Breast epithelium (tissue), 4 donors: ENCODE measurements at regions not wholly inside any gene's neighbourhood (a gene's known extent, or its start where the extent isn't known, plus 50 kb on each side); places are given as distances from the start of the nearest gene placed in this dataset.

Experiments
- DNase-seq, 2 donors: peaks; one replicate each; pipeline ENCODE4 v3.0.0-alpha.2; 2019; ENCODE audit warnings: low spot score in 2 of 2
- H3K27ac ChIP-seq, 2 donors: fragments of 200-600 bp; sonication (generic) in 1 of 2; one replicate each; pipeline ENCODE4 v1.5.1; 2016 to 2019; ENCODE audit warnings: mild to moderate bottlenecking in 1 of 2
- H3K27me3 ChIP-seq, 2 donors: fragments of 200-600 bp; sonication (generic) in 1 of 2; one replicate each; pipeline versions ENCODE4 v1.5.1 to v1.6.0; 2017 to 2019; ENCODE audit warnings: control low read depth in 1 of 2, mild to moderate bottlenecking in 1 of 2
- H3K36me3 ChIP-seq: fragments of 200-600 bp; one replicate; pipeline ENCODE4 v1.5.1; 2019
- H3K4me1 ChIP-seq, 2 donors: fragments of 200-600 bp; sonication (generic); one replicate each; pipeline ENCODE4 v1.5.1; 2016 to 2019; ENCODE audit warnings: control low read depth in 1 of 2
- H3K4me3 ChIP-seq, 3 donors: fragments of 200-600 bp; sonication (generic); 1 replicate in 2 of 3; 2 replicates in 1 of 3; pipeline ENCODE4 v1.5.1; 2016 to 2019; ENCODE audit warnings: mild to moderate bottlenecking in 3 of 3, moderate library complexity in 2 of 3
- H3K9me3 ChIP-seq, 2 donors: fragments of 200-600 bp; sonication (generic) in 1 of 2; one replicate each; pipeline ENCODE4 v1.5.1; 2016 to 2019; ENCODE audit warnings: control low read depth in 1 of 2
- CTCF ChIP-seq, 3 donors: fragments of 450-650 bp; IDR thresholded peaks; one replicate each; pipeline ENCODE4 v1.5.1; 2016 to 2017; ENCODE audit warnings: antibody characterized with exemption in 3 of 3, mild to moderate bottlenecking in 3 of 3, moderate library complexity in 3 of 3
- POLR2A ChIP-seq: fragments of 450-650 bp; IDR thresholded peaks from one replicate; pipeline ENCODE4 v1.6.1; 2016; ENCODE audit warnings: antibody characterized with exemption, mild to moderate bottlenecking, moderate library complexity
- POLR2AphosphoS5 ChIP-seq, 3 donors: sonication (generic); formaldehyde crosslinking; IDR thresholded peaks; one replicate each; pipeline ENCODE4 v1.6.1; 2017; ENCODE audit warnings: antibody characterized with exemption in 3 of 3
- intact Hi-C: fragments of 100-400 bp; cut with DNase I; formaldehyde crosslinking; loops from one replicate; pipeline ENCODE4 v1.15.1; 2023; ENCODE audit warnings: low total_unique reads

- Histone ChIP-seq H3K27ac (no peak overlapping the region), H3K27me3 (no peaks in the 10 kb centered on the region), H3K4me1 (no peaks in the 10 kb centered on the region), H3K36me3 (no peaks in the 10 kb centered on the region), H3K4me3 (no peak overlapping the region), H3K9me3 (no peaks in the 10 kb centered on the region)
- intact Hi-C loops = no loop called here
- no peak for DNase-seq
- TF ChIP-seq CTCF (IDR thresholded peaks at IDR 0.05) = no peak
- no peak for TF ChIP-seq POLR2AphosphoS5 (IDR thresholded peaks at IDR 0.05)
Measured at GRCh38 chr13:63112799-63113395, 1697.2 kb upstream of the PCDH20 start.

- Histone ChIP-seq H3K4me3 (no peak overlapping the region), H3K4me1 (no peaks in the 10 kb centered on the region), H3K36me3 (no peaks in the 10 kb centered on the region), H3K27ac (no peak overlapping the region), H3K9me3 (no peaks in the 10 kb centered on the region), H3K27me3 (no peaks in the 10 kb centered on the region)
- intact Hi-C loops = no loop called here
- no peak for TF ChIP-seq POLR2A
- no peak for TF ChIP-seq POLR2AphosphoS5 (IDR thresholded peaks at IDR 0.05)
- no peak for TF ChIP-seq CTCF (IDR thresholded peaks at IDR 0.05)
- DNase-seq = no peak
Measured at GRCh38 chr13:63110466-63110865, 1694.8 kb upstream of the PCDH20 start.

- TF ChIP-seq CTCF (IDR thresholded peaks at IDR 0.05) = no peak
- H3K36me3 ChIP-seq = no peaks in the 10 kb centered on the region
- no peak overlapping the region for H3K4me3 ChIP-seq
- no peaks in the 10 kb centered on the region for H3K27me3 ChIP-seq
- no peak for DNase-seq
- no peaks in the 10 kb centered on the region for H3K9me3 ChIP-seq
- no peak overlapping the region for H3K27ac ChIP-seq
- intact Hi-C loops = no loop called here
- H3K4me1 ChIP-seq = no peaks in the 10 kb centered on the region
Measured at GRCh38 chr13:63107179-63107943, 1691.7 kb upstream of the PCDH20 start.

GRCh38 chr13:63094717-63095116 is 1679.1 kb upstream of the PCDH20 start:
- Histone ChIP-seq H3K27me3 (no peaks in the 10 kb centered on the region), H3K4me1 (no peaks in the 10 kb centered on the region), H3K36me3 (no peaks in the 10 kb centered on the region), H3K27ac (no peak overlapping the region), H3K9me3 (no peaks in the 10 kb centered on the region), H3K4me3 (no peak overlapping the region)
- TF ChIP-seq POLR2A = no peak
- intact Hi-C loops = no loop called here
- no peak for DNase-seq

GRCh38 chr13:63093907-63094469 is 1678.3 kb upstream of the PCDH20 start:
- Histone ChIP-seq H3K4me1 (no peaks in the 10 kb centered on the region), H3K27me3 (no peaks in the 10 kb centered on the region), H3K27ac (no peak overlapping the region), H3K36me3 (no peaks in the 10 kb centered on the region), H3K4me3 (no peak overlapping the region), H3K9me3 (no peaks in the 10 kb centered on the region)
- intact Hi-C loops = no loop called here
- no peak for TF ChIP-seq CTCF (IDR thresholded peaks at IDR 0.05)
- no peak for DNase-seq
